ENCODE measurements at regions not wholly inside any gene's neighbourhood (a gene's known extent, or its start where the extent isn't known, plus 50 kb on each side); places are given as distances from the start of the nearest gene placed in this dataset.

DNA sequence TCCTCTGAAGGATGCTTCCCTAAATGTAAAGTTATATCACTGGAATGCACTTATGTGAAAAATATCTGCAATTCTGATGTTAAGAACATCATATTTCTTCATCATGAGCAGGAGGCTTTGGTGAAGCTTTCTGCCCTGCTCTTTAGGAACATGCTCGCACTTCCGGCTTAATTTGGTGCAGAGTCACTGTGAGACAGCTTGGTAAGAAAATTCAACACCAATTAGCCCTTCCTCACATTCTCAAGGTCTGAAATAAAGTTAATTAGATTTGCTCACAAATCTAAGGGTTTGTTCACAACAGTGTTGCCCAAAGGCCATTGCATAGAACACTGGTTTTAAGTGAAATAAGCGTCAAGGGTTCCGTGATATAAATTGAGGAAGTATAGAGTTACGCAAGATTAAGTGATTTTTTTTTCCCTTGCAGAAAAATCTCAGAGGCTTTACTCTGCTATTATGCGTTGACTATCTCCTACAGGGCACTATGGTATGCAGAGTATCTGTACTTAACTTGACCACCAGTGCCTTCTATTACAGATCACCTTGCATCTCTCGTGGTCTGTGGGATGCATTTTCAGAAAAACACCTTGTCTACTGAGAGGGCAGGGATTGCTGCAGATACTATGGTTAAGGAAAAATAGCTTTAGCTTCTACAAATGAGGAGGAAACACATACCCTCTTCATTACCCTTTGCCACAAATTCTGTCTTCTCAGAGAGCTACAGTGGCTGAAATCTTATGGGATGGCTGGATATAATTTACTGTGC is 953.9 kb downstream of the TYW1 start (continued):
- TF ChIP-seq, protein P1, sequence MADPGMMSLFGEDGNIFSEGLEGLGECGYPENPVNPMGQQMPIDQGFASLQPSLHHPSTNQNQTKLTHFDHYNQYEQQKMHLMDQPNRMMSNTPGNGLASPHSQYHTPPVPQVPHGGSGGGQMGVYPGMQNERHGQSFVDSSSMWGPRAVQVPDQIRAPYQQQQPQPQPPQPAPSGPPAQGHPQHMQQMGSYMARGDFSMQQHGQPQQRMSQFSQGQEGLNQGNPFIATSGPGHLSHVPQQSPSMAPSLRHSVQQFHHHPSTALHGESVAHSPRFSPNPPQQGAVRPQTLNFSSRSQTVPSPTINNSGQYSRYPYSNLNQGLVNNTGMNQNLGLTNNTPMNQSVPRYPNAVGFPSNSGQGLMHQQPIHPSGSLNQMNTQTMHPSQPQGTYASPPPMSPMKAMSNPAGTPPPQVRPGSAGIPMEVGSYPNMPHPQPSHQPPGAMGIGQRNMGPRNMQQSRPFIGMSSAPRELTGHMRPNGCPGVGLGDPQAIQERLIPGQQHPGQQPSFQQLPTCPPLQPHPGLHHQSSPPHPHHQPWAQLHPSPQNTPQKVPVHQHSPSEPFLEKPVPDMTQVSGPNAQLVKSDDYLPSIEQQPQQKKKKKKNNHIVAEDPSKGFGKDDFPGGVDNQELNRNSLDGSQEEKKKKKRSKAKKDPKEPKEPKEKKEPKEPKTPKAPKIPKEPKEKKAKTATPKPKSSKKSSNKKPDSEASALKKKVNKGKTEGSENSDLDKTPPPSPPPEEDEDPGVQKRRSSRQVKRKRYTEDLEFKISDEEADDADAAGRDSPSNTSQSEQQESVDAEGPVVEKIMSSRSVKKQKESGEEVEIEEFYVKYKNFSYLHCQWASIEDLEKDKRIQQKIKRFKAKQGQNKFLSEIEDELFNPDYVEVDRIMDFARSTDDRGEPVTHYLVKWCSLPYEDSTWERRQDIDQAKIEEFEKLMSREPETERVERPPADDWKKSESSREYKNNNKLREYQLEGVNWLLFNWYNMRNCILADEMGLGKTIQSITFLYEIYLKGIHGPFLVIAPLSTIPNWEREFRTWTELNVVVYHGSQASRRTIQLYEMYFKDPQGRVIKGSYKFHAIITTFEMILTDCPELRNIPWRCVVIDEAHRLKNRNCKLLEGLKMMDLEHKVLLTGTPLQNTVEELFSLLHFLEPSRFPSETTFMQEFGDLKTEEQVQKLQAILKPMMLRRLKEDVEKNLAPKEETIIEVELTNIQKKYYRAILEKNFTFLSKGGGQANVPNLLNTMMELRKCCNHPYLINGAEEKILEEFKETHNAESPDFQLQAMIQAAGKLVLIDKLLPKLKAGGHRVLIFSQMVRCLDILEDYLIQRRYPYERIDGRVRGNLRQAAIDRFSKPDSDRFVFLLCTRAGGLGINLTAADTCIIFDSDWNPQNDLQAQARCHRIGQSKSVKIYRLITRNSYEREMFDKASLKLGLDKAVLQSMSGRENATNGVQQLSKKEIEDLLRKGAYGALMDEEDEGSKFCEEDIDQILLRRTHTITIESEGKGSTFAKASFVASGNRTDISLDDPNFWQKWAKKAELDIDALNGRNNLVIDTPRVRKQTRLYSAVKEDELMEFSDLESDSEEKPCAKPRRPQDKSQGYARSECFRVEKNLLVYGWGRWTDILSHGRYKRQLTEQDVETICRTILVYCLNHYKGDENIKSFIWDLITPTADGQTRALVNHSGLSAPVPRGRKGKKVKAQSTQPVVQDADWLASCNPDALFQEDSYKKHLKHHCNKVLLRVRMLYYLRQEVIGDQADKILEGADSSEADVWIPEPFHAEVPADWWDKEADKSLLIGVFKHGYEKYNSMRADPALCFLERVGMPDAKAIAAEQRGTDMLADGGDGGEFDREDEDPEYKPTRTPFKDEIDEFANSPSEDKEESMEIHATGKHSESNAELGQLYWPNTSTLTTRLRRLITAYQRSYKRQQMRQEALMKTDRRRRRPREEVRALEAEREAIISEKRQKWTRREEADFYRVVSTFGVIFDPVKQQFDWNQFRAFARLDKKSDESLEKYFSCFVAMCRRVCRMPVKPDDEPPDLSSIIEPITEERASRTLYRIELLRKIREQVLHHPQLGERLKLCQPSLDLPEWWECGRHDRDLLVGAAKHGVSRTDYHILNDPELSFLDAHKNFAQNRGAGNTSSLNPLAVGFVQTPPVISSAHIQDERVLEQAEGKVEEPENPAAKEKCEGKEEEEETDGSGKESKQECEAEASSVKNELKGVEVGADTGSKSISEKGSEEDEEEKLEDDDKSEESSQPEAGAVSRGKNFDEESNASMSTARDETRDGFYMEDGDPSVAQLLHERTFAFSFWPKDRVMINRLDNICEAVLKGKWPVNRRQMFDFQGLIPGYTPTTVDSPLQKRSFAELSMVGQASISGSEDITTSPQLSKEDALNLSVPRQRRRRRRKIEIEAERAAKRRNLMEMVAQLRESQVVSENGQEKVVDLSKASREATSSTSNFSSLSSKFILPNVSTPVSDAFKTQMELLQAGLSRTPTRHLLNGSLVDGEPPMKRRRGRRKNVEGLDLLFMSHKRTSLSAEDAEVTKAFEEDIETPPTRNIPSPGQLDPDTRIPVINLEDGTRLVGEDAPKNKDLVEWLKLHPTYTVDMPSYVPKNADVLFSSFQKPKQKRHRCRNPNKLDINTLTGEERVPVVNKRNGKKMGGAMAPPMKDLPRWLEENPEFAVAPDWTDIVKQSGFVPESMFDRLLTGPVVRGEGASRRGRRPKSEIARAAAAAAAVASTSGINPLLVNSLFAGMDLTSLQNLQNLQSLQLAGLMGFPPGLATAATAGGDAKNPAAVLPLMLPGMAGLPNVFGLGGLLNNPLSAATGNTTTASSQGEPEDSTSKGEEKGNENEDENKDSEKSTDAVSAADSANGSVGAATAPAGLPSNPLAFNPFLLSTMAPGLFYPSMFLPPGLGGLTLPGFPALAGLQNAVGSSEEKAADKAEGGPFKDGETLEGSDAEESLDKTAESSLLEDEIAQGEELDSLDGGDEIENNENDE (IDR thresholded peaks at IDR 0.05; ENCODE audit: insufficient replicate concordance, low read length) = no peak
- no peak for TF ChIP-seq TEAD4 (IDR thresholded peaks at IDR 0.05; ENCODE audit: low read depth, low read length)

Data from H1 (cell line).